Fibroblast of lung (primary cell): ENCODE measurements at regions not wholly inside any gene's neighbourhood (a gene's known extent, or its start where the extent isn't known, plus 50 kb on each side); places are given as distances from the start of the nearest gene placed in this dataset.

Experiments used
- DNase-seq, 2 donors: peaks; one replicate each; pipeline versions ENCODE4 v3.0.0 to v3.0.0-alpha.2; 2010; ENCODE audit warnings: low read depth in 2 of 2
- H2AFZ ChIP-seq: 2 replicates; pipeline ENCODE4 v1.5.1; 2012; ENCODE audit warnings: low read length, control low read depth, inconsistent platforms
- H3K27ac ChIP-seq: 2 replicates; pipeline ENCODE4 v1.5.1; 2011; ENCODE audit warnings: low read length, control low read depth; ENCODE audit not compliant: insufficient read depth
- H3K27me3 ChIP-seq: 2 replicates; pipeline ENCODE4 v1.5.1; 2011; ENCODE audit warnings: mild to moderate bottlenecking, low read length; ENCODE audit not compliant: control insufficient read depth, insufficient read depth
- H3K36me3 ChIP-seq: 2 replicates; pipeline ENCODE4 v1.5.1; 2011; ENCODE audit warnings: low read length; ENCODE audit not compliant: control insufficient read depth, insufficient read depth
- H3K4me1 ChIP-seq: 2 replicates; pipeline ENCODE4 v1.5.1; 2011; ENCODE audit warnings: low read length; ENCODE audit not compliant: control insufficient read depth, insufficient read depth; ENCODE audit errors: extremely low read depth
- H3K4me2 ChIP-seq: 2 replicates; pipeline ENCODE4 v1.5.1; 2011; ENCODE audit warnings: low read length, control low read depth; ENCODE audit not compliant: insufficient read depth; ENCODE audit errors: extremely low read depth
- H3K4me3 ChIP-seq, 4 experiments: fragments of 200-600 bp in 1 of 4; sonication (generic) in 1 of 4; replicated peaks in 1 of 4; 2 replicates each; pipeline ENCODE4 v1.5.1; 2011 to 2016; ENCODE audit warnings: low read length in 4 of 4, low read depth in 3 of 4, mild to moderate bottlenecking in 3 of 4, control low read depth in 2 of 4, inconsistent platforms in 1 of 4, mixed read lengths in 1 of 4; ENCODE audit not compliant: insufficient read depth in 1 of 4; ENCODE audit errors: control extremely low read depth in 1 of 4
- H3K79me2 ChIP-seq: 2 replicates; pipeline ENCODE4 v1.5.1; 2012; ENCODE audit warnings: mild to moderate bottlenecking, low read length, inconsistent platforms; ENCODE audit not compliant: control insufficient read depth, insufficient read depth
- H3K9ac ChIP-seq: 2 replicates; pipeline ENCODE4 v1.5.1; 2011; ENCODE audit warnings: mild to moderate bottlenecking, low read length, control low read depth; ENCODE audit not compliant: insufficient read depth
- H3K9me3 ChIP-seq: 2 replicates; pipeline ENCODE4 v1.5.1; 2012; ENCODE audit warnings: low read depth, low read length; ENCODE audit not compliant: control insufficient read depth, insufficient read depth
- H4K20me1 ChIP-seq: 2 replicates; pipeline ENCODE4 v1.5.1; 2011; ENCODE audit warnings: low read length; ENCODE audit not compliant: control insufficient read depth, insufficient read depth; ENCODE audit errors: extremely low read depth
- CTCF ChIP-seq, 2 donors: IDR thresholded peaks in 1 of 2; conservative IDR thresholded peaks in 1 of 2; 1 replicate in 1 of 2; 2 replicates in 1 of 2; pipeline ENCODE4 v1.5.1; 2011 to 2012; ENCODE audit warnings: low read length in 2 of 2, control low read depth in 1 of 2, inconsistent platforms in 1 of 2, low read depth in 1 of 2, mild to moderate bottlenecking in 1 of 2
- EZH2 ChIP-seq: IDR thresholded peaks from 2 replicates; pipeline ENCODE4 v1.5.1; 2012; ENCODE audit warnings: low read length, control low read depth, mild to moderate bottlenecking; ENCODE audit errors: missing control alignments

- Histone ChIP-seq H3K27me3 (no peaks in the 10 kb centered on the region), H3K79me2 (no peaks in the 10 kb centered on the region), H2AFZ (no peak overlapping the region), H3K4me1 (peaks cover 2% of the 10 kb centered on the region), H3K4me3 (no peak overlapping the region), H3K27ac (no peak overlapping the region), H3K36me3 (no peaks in the 10 kb centered on the region), H4K20me1 (no peaks in the 10 kb centered on the region), H3K9ac (no peak overlapping the region), H3K9me3 (no peaks in the 10 kb centered on the region), H3K4me2 (no peak overlapping the region)
- peak in 1 of 2 donors; percentile 59 for DNase-seq
- no peak for TF ChIP-seq CTCF (conservative IDR thresholded peaks at IDR 0.05 in 1 of 2, IDR thresholded peaks at IDR 0.05 in 1 of 2; ENCODE audit: low read depth in 1 of 2, low read length in 2 of 2)
These were observed 209.7 kb upstream of the FAR2 start for GRCh38 chr12:28939427-28939826.

- H3K4me2 ChIP-seq: no peak overlapping the region
- H3K27me3 ChIP-seq: no peaks in the 10 kb centered on the region
- no peaks in the 10 kb centered on the region for H3K79me2 ChIP-seq
- H3K4me3 ChIP-seq: no peak overlapping the region
- no peaks in the 10 kb centered on the region for H3K36me3 ChIP-seq
- peak in 1 of 2 donors; percentile 57 for DNase-seq
- H3K4me1 ChIP-seq: peaks cover 2% of the 10 kb centered on the region
- H3K9ac ChIP-seq: no peak overlapping the region
- no peak overlapping the region for H3K27ac ChIP-seq
- H2AFZ ChIP-seq: no peak overlapping the region
- no peaks in the 10 kb centered on the region for H3K9me3 ChIP-seq
- no peaks in the 10 kb centered on the region for H4K20me1 ChIP-seq
- no peak for TF ChIP-seq CTCF (conservative IDR thresholded peaks at IDR 0.05 in 1 of 2, IDR thresholded peaks at IDR 0.05 in 1 of 2; ENCODE audit: low read depth in 1 of 2, low read length in 2 of 2)
- no peak for TF ChIP-seq EZH2
These were observed 207.8 kb upstream of the FAR2 start for GRCh38 chr12:28941248-28941647.

- no peak overlapping the region for H3K27ac ChIP-seq
- H3K4me2 ChIP-seq: no peak overlapping the region
- DNase-seq: no peak
- no peaks in the 10 kb centered on the region for H3K36me3 ChIP-seq
- TF ChIP-seq EZH2 (no peak), CTCF (conservative IDR thresholded peaks at IDR 0.05 in 1 of 2, IDR thresholded peaks at IDR 0.05 in 1 of 2; ENCODE audit: low read depth in 1 of 2, low read length in 2 of 2) (no peak)
- no peaks in the 10 kb centered on the region for H3K4me1 ChIP-seq
- no peak overlapping the region for H3K9ac ChIP-seq
- H3K9me3 ChIP-seq: no peaks in the 10 kb centered on the region
- no peaks in the 10 kb centered on the region for H3K27me3 ChIP-seq
- no peaks in the 10 kb centered on the region for H3K79me2 ChIP-seq
- H2AFZ ChIP-seq: no peak overlapping the region
- H3K4me3 ChIP-seq: no peak overlapping the region
- no peaks in the 10 kb centered on the region for H4K20me1 ChIP-seq
These were observed 202.7 kb upstream of the FAR2 start for GRCh38 chr12:28946361-28946760.
